GM21737 (cell line): ENCODE measurements at regions not wholly inside any gene's neighbourhood (a gene's known extent, or its start where the extent isn't known, plus 50 kb on each side); places are given as distances from the start of the nearest gene placed in this dataset.
"Not testable (repeated sequence)": the region's sequence is repeated elsewhere in the genome, so short reads cannot be mapped to it uniquely, and the experiment has no call there.

Experiments
- ATAC-seq: cut with Tn5 transposase; IDR thresholded peaks from one replicate; pipeline ENCODE4 v1.9.1; 2021; ENCODE audit warnings: mild to moderate bottlenecking, moderate library complexity; ENCODE audit not compliant: unreplicated experiment

GRCh38 chr1:221494670-221495069 is 247.2 kb downstream of the DUSP10 start:
- ATAC-seq: no peak

- no peak for ATAC-seq
Observed at GRCh38 chr1:221497046-221497445, 244.8 kb downstream of the DUSP10 start.

GRCh38 chr1:221503268-221503667 is 238.6 kb downstream of the DUSP10 start:
- no peak for ATAC-seq

- no peak for ATAC-seq
Observed at GRCh38 chr1:221509575-221510355, 232.1 kb downstream of the DUSP10 start.

- ATAC-seq: no peak
Observed at GRCh38 chr1:221510793-221511503, 230.9 kb downstream of the DUSP10 start.

GRCh38 chr1:221511797-221512196 is 230.1 kb downstream of the DUSP10 start:
- ATAC-seq: no peak

GRCh38 chr1:221514806-221515205 is 227.1 kb downstream of the DUSP10 start:
- no peak for ATAC-seq

- no peak for ATAC-seq
Observed at GRCh38 chr1:221515496-221515895, 226.4 kb downstream of the DUSP10 start.

- ATAC-seq: no peak
Observed at GRCh38 chr1:221517961-221518360, 223.9 kb downstream of the DUSP10 start.

- no peak for ATAC-seq
Observed at GRCh38 chr1:221520250-221520649, 221.6 kb downstream of the DUSP10 start.

- ATAC-seq: no peak
Observed at GRCh38 chr1:221521686-221522085, 220.2 kb downstream of the DUSP10 start.

- no peak for ATAC-seq
Observed at GRCh38 chr1:221522529-221522940, 219.4 kb downstream of the DUSP10 start.

- ATAC-seq: no peak
Observed at GRCh38 chr1:221525749-221526148, 216.1 kb downstream of the DUSP10 start.

- no peak for ATAC-seq
Observed at GRCh38 chr1:221527302-221527701, 214.6 kb downstream of the DUSP10 start.

- ATAC-seq: no peak
Observed at GRCh38 chr1:221527886-221528624, 213.8 kb downstream of the DUSP10 start.

- not testable (repeated sequence) for ATAC-seq
Observed at GRCh38 chr1:221530159-221530558, 211.7 kb downstream of the DUSP10 start.

- ATAC-seq: no peak
Observed at GRCh38 chr1:221530791-221531190, 211.1 kb downstream of the DUSP10 start.

GRCh38 chr1:221532071-221532773 is 209.7 kb downstream of the DUSP10 start:
- no peak for ATAC-seq

GRCh38 chr1:221541296-221541695 is 200.6 kb downstream of the DUSP10 start:
- ATAC-seq: no peak

GRCh38 chr1:221543529-221544120 is 198.3 kb downstream of the DUSP10 start:
- no peak for ATAC-seq

GRCh38 chr1:221548942-221549341 is 192.9 kb downstream of the DUSP10 start:
- ATAC-seq: no peak
